GM12872 (cell line): ENCODE measurements at regions not wholly inside any gene's neighbourhood (a gene's known extent, or its start where the extent isn't known, plus 50 kb on each side); places are given as distances from the start of the nearest gene placed in this dataset.

Source experiments
- CTCF ChIP-seq: IDR thresholded peaks from 3 replicates; pipeline ENCODE4 v1.5.1; 2011; ENCODE audit warnings: low read depth, mild to moderate bottlenecking, low read length, moderate library complexity; ENCODE audit not compliant: insufficient read depth

DNA sequence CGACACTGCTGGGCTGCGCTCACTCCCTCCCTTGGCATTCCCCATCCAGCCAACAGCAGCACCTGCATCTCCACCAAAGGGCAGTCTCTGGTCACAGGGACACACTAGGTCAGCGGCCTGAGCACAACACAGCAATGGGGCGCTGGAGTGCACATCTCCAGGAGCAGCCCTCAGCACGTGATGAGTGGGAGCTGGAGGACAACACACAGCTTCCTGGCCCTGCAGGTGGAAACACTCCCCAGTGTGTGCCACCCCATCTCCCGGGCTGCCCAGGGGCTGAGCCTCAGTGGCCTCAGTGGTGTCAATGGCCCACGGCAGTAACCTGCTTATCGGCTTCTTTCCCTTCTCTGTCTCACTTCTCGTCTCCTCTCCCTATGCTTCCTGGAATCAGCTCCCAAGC, 96.8 kb upstream of the VSTM2B start:
- TF ChIP-seq CTCF = no peak

GRCh38 chr19:29429581-29429980, 96.2 kb upstream of the VSTM2B start:
- no peak for TF ChIP-seq CTCF

DNA sequence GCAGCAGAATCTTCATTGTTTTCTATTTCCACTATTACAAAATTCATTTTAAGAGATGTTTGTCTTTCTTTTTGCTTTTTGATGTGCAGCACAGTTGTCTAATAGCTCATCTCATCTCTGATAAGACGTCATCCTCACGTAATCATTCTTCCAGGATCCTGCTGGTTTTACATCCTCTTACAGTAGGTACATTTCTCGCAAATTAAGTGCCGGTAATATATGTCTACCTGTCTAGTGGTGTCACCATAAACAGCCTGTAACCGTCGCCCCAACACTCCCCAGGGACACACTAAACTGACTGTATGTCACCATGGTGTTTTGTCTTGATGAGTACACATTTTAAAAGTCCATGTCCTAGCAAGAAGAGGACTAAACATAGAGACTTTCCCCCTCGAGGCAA, 94.5 kb upstream of the VSTM2B start:
- TF ChIP-seq CTCF = no peak

GRCh38 chr19:29432677-29433076, 93.1 kb upstream of the VSTM2B start:
- no peak for TF ChIP-seq CTCF

- no peak for TF ChIP-seq CTCF
Measured at GRCh38 chr19:29436591-29437103, 89.1 kb upstream of the VSTM2B start.

DNA sequence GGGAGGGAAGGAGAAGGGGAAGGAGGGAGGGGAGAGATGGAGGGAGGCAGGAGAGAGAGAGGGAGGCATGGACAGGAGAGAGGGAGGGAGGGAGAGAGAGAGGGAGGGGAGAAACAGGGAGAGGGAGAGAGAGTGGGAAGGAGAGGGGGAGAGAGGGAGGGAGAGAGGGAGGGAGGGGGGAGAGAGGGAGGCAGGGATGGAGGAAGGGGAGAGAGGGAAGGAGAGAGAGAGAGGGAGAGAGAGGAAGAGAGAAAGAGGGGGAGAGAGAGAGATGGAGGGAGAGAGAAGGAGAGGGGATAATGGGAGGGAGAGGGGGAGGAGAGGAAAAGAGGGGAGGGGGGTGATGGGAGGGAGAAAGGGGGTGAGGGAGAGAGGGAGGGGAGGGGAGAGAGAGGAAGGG, 86.8 kb upstream of the VSTM2B start:
- no peak for TF ChIP-seq CTCF

- TF ChIP-seq CTCF = no peak
Measured at GRCh38 chr19:29439688-29440550, 85.9 kb upstream of the VSTM2B start.
